ENCODE measurements at regions not wholly inside any gene's neighbourhood (a gene's known extent, or its start where the extent isn't known, plus 50 kb on each side); places are given as distances from the start of the nearest gene placed in this dataset.
"Not testable (repeated sequence)": the region's sequence is repeated elsewhere in the genome, so short reads cannot be mapped to it uniquely, and the experiment has no call there.

- TF ChIP-seq JUND (IDR thresholded peaks at IDR 0.05; ENCODE audit: low read depth): no peak
- DNase-seq (ENCODE audit: low read depth in 1 of 2, low spot score in 1 of 2): no peak
- in situ Hi-C loops (cut with HindIII; ENCODE audit: low pct_unique_long_range_greater_than_20kb, low sequenced_read_pairs): no loop called here
These were observed 194.3 kb upstream of the MDFIC2 start for GRCh38 chr3:70506775-70507174.

- in situ Hi-C loops (cut with HindIII; ENCODE audit: low pct_unique_long_range_greater_than_20kb, low sequenced_read_pairs): no loop called here
- no peak for TF ChIP-seq JUND (IDR thresholded peaks at IDR 0.05; ENCODE audit: low read depth)
- DNase-seq (ENCODE audit: low read depth in 1 of 2, low spot score in 1 of 2): no peak
These were observed 189.1 kb upstream of the MDFIC2 start for GRCh38 chr3:70501561-70501960.

- in situ Hi-C loops (cut with HindIII; ENCODE audit: low pct_unique_long_range_greater_than_20kb, low sequenced_read_pairs): no loop called here
- TF ChIP-seq JUND (IDR thresholded peaks at IDR 0.05; ENCODE audit: low read depth): no peak
- peak in 1 of 2 experiments; percentile 0 for DNase-seq (ENCODE audit: low read depth in 1 of 2, low spot score in 1 of 2)
These were observed 176.4 kb upstream of the MDFIC2 start for GRCh38 chr3:70488816-70489215.

GRCh38 chr3:70488131-70488530 lies 175.7 kb upstream of the MDFIC2 start:
- TF ChIP-seq JUND (IDR thresholded peaks at IDR 0.05; ENCODE audit: low read depth): no peak
- no peak for DNase-seq (ENCODE audit: low read depth in 1 of 2, low spot score in 1 of 2)
- in situ Hi-C loops (cut with HindIII; ENCODE audit: low pct_unique_long_range_greater_than_20kb, low sequenced_read_pairs): no loop called here

GRCh38 chr3:70486414-70487017 lies 174.1 kb upstream of the MDFIC2 start:
- no peak for DNase-seq (ENCODE audit: low read depth in 1 of 2, low spot score in 1 of 2)
- TF ChIP-seq JUND (IDR thresholded peaks at IDR 0.05; ENCODE audit: low read depth): no peak
- in situ Hi-C loops (cut with HindIII; ENCODE audit: low pct_unique_long_range_greater_than_20kb, low sequenced_read_pairs): no loop called here

- DNase-seq (ENCODE audit: low read depth in 1 of 2, low spot score in 1 of 2): no peak
- no peak for TF ChIP-seq JUND (IDR thresholded peaks at IDR 0.05; ENCODE audit: low read depth)
- in situ Hi-C loops (cut with HindIII; ENCODE audit: low pct_unique_long_range_greater_than_20kb, low sequenced_read_pairs): no loop called here
These were observed 163.7 kb upstream of the MDFIC2 start for GRCh38 chr3:70476174-70476573.

GRCh38 chr3:70471464-70472342 lies 159.3 kb upstream of the MDFIC2 start:
- TF ChIP-seq JUND (IDR thresholded peaks at IDR 0.05; ENCODE audit: low read depth): no peak
- in situ Hi-C loops (cut with HindIII; ENCODE audit: low pct_unique_long_range_greater_than_20kb, low sequenced_read_pairs): no loop called here
- peak in 1 of 2 experiments; percentile 9 for DNase-seq (ENCODE audit: low read depth in 1 of 2, low spot score in 1 of 2)

- TF ChIP-seq JUND (IDR thresholded peaks at IDR 0.05; ENCODE audit: low read depth): no peak
- in situ Hi-C loops (cut with HindIII; ENCODE audit: low pct_unique_long_range_greater_than_20kb, low sequenced_read_pairs): no loop called here
- no peak for DNase-seq (ENCODE audit: low read depth in 1 of 2, low spot score in 1 of 2)
These were observed 153.7 kb upstream of the MDFIC2 start for GRCh38 chr3:70466096-70466495.

- in situ Hi-C loops (cut with HindIII; ENCODE audit: low pct_unique_long_range_greater_than_20kb, low sequenced_read_pairs): no loop called here
- no peak for TF ChIP-seq JUND (IDR thresholded peaks at IDR 0.05; ENCODE audit: low read depth)
- no peak for DNase-seq (ENCODE audit: low read depth in 1 of 2, low spot score in 1 of 2)
These were observed 152.4 kb upstream of the MDFIC2 start for GRCh38 chr3:70464876-70465275.

- DNase-seq (ENCODE audit: low read depth in 1 of 2, low spot score in 1 of 2): no peak
- no peak for TF ChIP-seq JUND (IDR thresholded peaks at IDR 0.05; ENCODE audit: low read depth)
- in situ Hi-C loops (cut with HindIII; ENCODE audit: low pct_unique_long_range_greater_than_20kb, low sequenced_read_pairs): no loop called here
These were observed 152.0 kb upstream of the MDFIC2 start for GRCh38 chr3:70464465-70464864.

- in situ Hi-C loops (cut with HindIII; ENCODE audit: low pct_unique_long_range_greater_than_20kb, low sequenced_read_pairs); DNase-seq (ENCODE audit: low read depth in 1 of 2, low spot score in 1 of 2): not testable (repeated sequence)
These were observed 137.8 kb upstream of the MDFIC2 start for GRCh38 chr3:70450220-70450619.

- in situ Hi-C loops (cut with HindIII; ENCODE audit: low pct_unique_long_range_greater_than_20kb, low sequenced_read_pairs); DNase-seq (ENCODE audit: low read depth in 1 of 2, low spot score in 1 of 2): not testable (repeated sequence)
These were observed 123.0 kb upstream of the MDFIC2 start for GRCh38 chr3:70435422-70435821.

GRCh38 chr3:70433091-70433490 lies 120.7 kb upstream of the MDFIC2 start:
- in situ Hi-C loops (cut with HindIII; ENCODE audit: low pct_unique_long_range_greater_than_20kb, low sequenced_read_pairs): no loop called here
- no peak for TF ChIP-seq JUND (IDR thresholded peaks at IDR 0.05; ENCODE audit: low read depth)
- DNase-seq (ENCODE audit: low read depth in 1 of 2, low spot score in 1 of 2): no peak
